PC-9 (cell line): ENCODE measurements at regions not wholly inside any gene's neighbourhood (a gene's known extent, or its start where the extent isn't known, plus 50 kb on each side); places are given as distances from the start of the nearest gene placed in this dataset.

Experiments used
- EZH2 ChIP-seq: fragments of 200-600 bp; sonication (generic); IDR thresholded peaks from 2 replicates; pipeline ENCODE4 v1.8.0; 2017; ENCODE audit warnings: antibody characterized with exemption, low read depth
- TF ChIP-seq, protein P1 (sequence below): fragments of 200-600 bp; sonication (generic); conservative IDR thresholded peaks from 2 replicates; pipeline ENCODE4 v1.6.1; 2017; ENCODE audit warnings: mixed run types, antibody characterized with exemption, mild to moderate bottlenecking, moderate library complexity

DNA sequence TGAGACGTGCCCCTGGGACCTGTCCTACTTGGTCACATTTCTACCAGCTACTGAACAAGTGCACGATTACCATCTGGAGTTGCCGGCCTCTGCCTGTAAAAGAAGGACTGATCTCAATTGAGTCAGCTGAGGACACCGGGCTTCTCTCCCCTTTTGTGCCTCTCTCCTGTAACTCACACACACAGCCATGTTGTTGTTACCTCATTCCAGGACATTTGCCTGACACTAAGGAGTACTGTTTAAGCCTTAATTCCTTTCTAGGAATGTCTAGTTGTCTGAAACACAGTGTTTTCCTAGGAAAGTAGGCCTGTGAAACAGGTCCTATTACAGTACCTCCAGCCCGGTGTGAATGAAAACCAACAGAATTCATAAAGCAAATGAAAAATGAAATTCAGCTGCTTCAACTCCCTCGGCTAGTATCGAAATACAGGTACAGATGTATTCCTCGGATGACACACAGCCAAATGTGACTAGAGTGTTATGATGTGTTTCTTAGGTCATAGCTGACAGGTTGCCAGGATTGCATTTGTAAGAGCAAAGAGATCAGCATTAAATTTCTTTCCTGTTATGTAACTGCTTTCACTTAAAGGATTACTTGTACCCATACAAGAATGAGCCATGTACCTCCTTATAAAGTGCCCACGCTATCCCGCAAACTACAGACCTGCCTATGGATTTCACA lies 152.0 kb upstream of the IRS2 start:
- no peak for TF ChIP-seq EZH2
- TF ChIP-seq, protein P1, sequence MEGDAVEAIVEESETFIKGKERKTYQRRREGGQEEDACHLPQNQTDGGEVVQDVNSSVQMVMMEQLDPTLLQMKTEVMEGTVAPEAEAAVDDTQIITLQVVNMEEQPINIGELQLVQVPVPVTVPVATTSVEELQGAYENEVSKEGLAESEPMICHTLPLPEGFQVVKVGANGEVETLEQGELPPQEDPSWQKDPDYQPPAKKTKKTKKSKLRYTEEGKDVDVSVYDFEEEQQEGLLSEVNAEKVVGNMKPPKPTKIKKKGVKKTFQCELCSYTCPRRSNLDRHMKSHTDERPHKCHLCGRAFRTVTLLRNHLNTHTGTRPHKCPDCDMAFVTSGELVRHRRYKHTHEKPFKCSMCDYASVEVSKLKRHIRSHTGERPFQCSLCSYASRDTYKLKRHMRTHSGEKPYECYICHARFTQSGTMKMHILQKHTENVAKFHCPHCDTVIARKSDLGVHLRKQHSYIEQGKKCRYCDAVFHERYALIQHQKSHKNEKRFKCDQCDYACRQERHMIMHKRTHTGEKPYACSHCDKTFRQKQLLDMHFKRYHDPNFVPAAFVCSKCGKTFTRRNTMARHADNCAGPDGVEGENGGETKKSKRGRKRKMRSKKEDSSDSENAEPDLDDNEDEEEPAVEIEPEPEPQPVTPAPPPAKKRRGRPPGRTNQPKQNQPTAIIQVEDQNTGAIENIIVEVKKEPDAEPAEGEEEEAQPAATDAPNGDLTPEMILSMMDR = no peak
